ENCODE measurements at regions not wholly inside any gene's neighbourhood (a gene's known extent, or its start where the extent isn't known, plus 50 kb on each side); places are given as distances from the start of the nearest gene placed in this dataset.

GRCh38 chr20:24360531-24360930 lies 108.9 kb upstream of the SYNDIG1 start:
- peaks cover 7% of the 10 kb centered on the region for H3K9me3 ChIP-seq
- H3K4me1 ChIP-seq: no peaks in the 10 kb centered on the region
- no peaks in the 10 kb centered on the region for H3K36me3 ChIP-seq
- intact Hi-C loops (cut with DNase I): no loop called here
- H3K27me3 ChIP-seq: no peaks in the 10 kb centered on the region
- no peak overlapping the region for H3K4me3 ChIP-seq
- H3K27ac ChIP-seq: no peak overlapping the region
- ATAC-seq (no peak), DNase-seq (no peak)
- no peak for TF ChIP-seq CTCF (IDR thresholded peaks at IDR 0.05)

GRCh38 chr20:24359321-24360027 lies 110.0 kb upstream of the SYNDIG1 start:
- ATAC-seq: no peak
- intact Hi-C loops (cut with DNase I): no loop called here

GRCh38 chr20:24357931-24358330 lies 111.5 kb upstream of the SYNDIG1 start:
- no peaks in the 10 kb centered on the region for H3K27me3 ChIP-seq
- DNase-seq: no peak
- TF ChIP-seq CTCF (IDR thresholded peaks at IDR 0.05): no peak
- H3K36me3 ChIP-seq: no peaks in the 10 kb centered on the region
- intact Hi-C loops (cut with DNase I): no loop called here
- no peak overlapping the region for H3K4me3 ChIP-seq
- ATAC-seq: no peak
- H3K9me3 ChIP-seq: peaks cover 7% of the 10 kb centered on the region
- no peak overlapping the region for H3K27ac ChIP-seq
- no peaks in the 10 kb centered on the region for H3K4me1 ChIP-seq

More at GRCh38 chr20:24359321-24360027, 110.0 kb upstream of the SYNDIG1 start:
- H3K27ac ChIP-seq: no peak overlapping the region
- TF ChIP-seq CTCF (IDR thresholded peaks at IDR 0.05): no peak
- H3K27me3 ChIP-seq: no peaks in the 10 kb centered on the region
- no peak for DNase-seq
- peaks cover 7% of the 10 kb centered on the region for H3K9me3 ChIP-seq
- no peaks in the 10 kb centered on the region for H3K4me1 ChIP-seq
- H3K36me3 ChIP-seq: no peaks in the 10 kb centered on the region
- H3K4me3 ChIP-seq: no peak overlapping the region

- DNase-seq (no peak), ATAC-seq (peak; percentile 48)
- Histone ChIP-seq H3K27ac (no peak overlapping the region), H3K36me3 (no peaks in the 10 kb centered on the region), H3K9me3 (peaks cover 3% of the 10 kb centered on the region), H3K27me3 (no peaks in the 10 kb centered on the region), H3K4me1 (no peaks in the 10 kb centered on the region), H3K4me3 (no peak overlapping the region)
- no peak for TF ChIP-seq CTCF (IDR thresholded peaks at IDR 0.05)
- intact Hi-C loops (cut with DNase I): no loop called here
These were observed 112.3 kb upstream of the SYNDIG1 start for GRCh38 chr20:24357177-24357576.

GRCh38 chr20:24353135-24353690 lies 116.2 kb upstream of the SYNDIG1 start:
- DNase-seq: no peak
- Histone ChIP-seq H3K4me1 (no peaks in the 10 kb centered on the region), H3K27ac (no peak overlapping the region), H3K27me3 (no peaks in the 10 kb centered on the region), H3K4me3 (no peak overlapping the region), H3K36me3 (no peaks in the 10 kb centered on the region), H3K9me3 (no peaks in the 10 kb centered on the region)
- TF ChIP-seq CTCF (IDR thresholded peaks at IDR 0.05): no peak
- ATAC-seq: no peak
- intact Hi-C loops (cut with DNase I): no loop called here
